Heart right ventricle (tissue), 16 donors: ENCODE measurements at regions not wholly inside any gene's neighbourhood (a gene's known extent, or its start where the extent isn't known, plus 50 kb on each side); places are given as distances from the start of the nearest gene placed in this dataset.

ENCODE experiments used
- ATAC-seq, 8 donors: fragments of 200-7000 bp; cut with Tn5 transposase; one replicate each; pipeline ENCODE4 v1.9.1; 2020; ENCODE audit warnings: mild to moderate bottlenecking in 8 of 8, moderate library complexity in 8 of 8, moderate number of reproducible peaks in 1 of 8
- DNase-seq, 2 donors: peaks; one replicate each; pipeline ENCODE4 v3.0.0-alpha.2; 2020
- H3K27ac ChIP-seq, 10 donors: fragments of 200-600 bp; sonication (generic) in 2 of 10; one replicate each; pipeline versions ENCODE4 v1.5.0 to v1.8.0; 2020 to 2022; ENCODE audit warnings: mild to moderate bottlenecking in 3 of 10
- H3K27me3 ChIP-seq, 7 donors: fragments of 200-600 bp; one replicate each; pipeline ENCODE4 v1.8.0; 2021 to 2022; ENCODE audit warnings: mild to moderate bottlenecking in 2 of 7
- H3K36me3 ChIP-seq, 9 donors: fragments of 200-600 bp; sonication (generic) in 1 of 9; one replicate each; pipeline versions ENCODE4 v1.5.0 to v1.8.0; 2020 to 2022; ENCODE audit warnings: mild to moderate bottlenecking in 2 of 9
- H3K4me1 ChIP-seq, 9 donors: fragments of 200-600 bp; sonication (generic) in 1 of 9; one replicate each; pipeline versions ENCODE4 v1.5.0 to v1.8.0; 2020 to 2022; ENCODE audit warnings: mild to moderate bottlenecking in 4 of 9
- H3K4me3 ChIP-seq, 10 donors: fragments of 200-600 bp; sonication (generic) in 2 of 10; one replicate each; pipeline versions ENCODE4 v1.5.0 to v1.8.0; 2020 to 2022; ENCODE audit warnings: mild to moderate bottlenecking in 7 of 10, moderate library complexity in 2 of 10
- H3K9me3 ChIP-seq, 11 donors: fragments of 200-600 bp in 10 of 11; sonication (generic) in 2 of 11; one replicate each; pipeline versions ENCODE4 v1.5.0 to v1.8.0; 2013 to 2022; ENCODE audit warnings: mild to moderate bottlenecking in 2 of 11, control low read depth in 1 of 11, moderate library complexity in 1 of 11
- WGBS, 2 donors: extraction: QIAGEN DNeasy Blood & Tissue Kit; methylation state at CpG; one replicate each; pipeline ENCODE4 v1.1.7; 2013; ENCODE audit warnings: inconsistent platforms in 1 of 2; 5-methylcytosine and 5-hydroxymethylcytosine counted together
- intact Hi-C, 10 donors: fragments of 100-400 bp; cut with DNase I; formaldehyde crosslinking; loops; one replicate each; pipeline versions ENCODE4 v1.11.1 to v1.14.2; 2022
- TF ChIP-seq, protein P1 (sequence below), 9 donors: fragments of 200-600 bp; sonication (generic) in 2 of 9; IDR thresholded peaks; one replicate each; pipeline versions ENCODE4 v1.5.0 to v1.8.0; 2021 to 2022; ENCODE audit warnings: antibody characterized with exemption in 9 of 9, mild to moderate bottlenecking in 5 of 9, moderate library complexity in 1 of 9
- donor health status: Arrhythmogenic right ventricular cardiomyopathy.
- donor health status: ischemic (EF 13 %, LVEDD 7.1; RV severe dilation, severe dysfunction).
- donor health status: healthy with polysubstance abuse.
- donor health status: DM: no; HTN: yes; CAD: no.
- donor health status: DM: no; HTN: no; CAD: no.
- donor health status: ischemic (EF 25% LVEDD 6.9; RV normal size, moderate dysfunction).
- donor health status: ischemic (EF 25% LVEDD 5.7; RV mildly dilated, moderate dysfunction).
- donor health status: healthy.
- donor health status: DM: yes; HTN: yes; CAD: no.
- donor health status: Ischemic cardiomyopathy.
- donor health status: ischemic (EF 35%, LVEDD 5.7; RV mildly dilated, moderate dysfunction).
- donor health status: nonischemic (EF 11% LVEDD 7.7; RV severe dilation, severe dysfunction).
- donor health status: DM: yes; HTN: yes; CAD: no.
- donor health status: PGD.
- donor health status: ischemic (EF 29% LVEDD 5.4; RV normal size, mild dysfunction).
- donor health status: nonischemic (EF 23%, LVEDD 6.1; RV moderate dilation, normal function).

GRCh38 chr22:47580121-47580520 is 817.7 kb downstream of the TBC1D22A start:
- intact Hi-C loops, result no loop called here

GRCh38 chr22:47576908-47577307 is 814.5 kb downstream of the TBC1D22A start:
- no peak overlapping the region for H3K27ac ChIP-seq
- 85 to 88% methylated on average over 3 of the region's 3 CpGs for WGBS, 2 donors
- peaks cover 0 to 8% (median 0%) of the 10 kb centered on the region in 11 donors for H3K9me3 ChIP-seq
- ATAC-seq, result no peak
- no peaks in the 10 kb centered on the region for H3K36me3 ChIP-seq
- H3K4me1 ChIP-seq, result no peaks in the 10 kb centered on the region
- TF ChIP-seq, protein P1, sequence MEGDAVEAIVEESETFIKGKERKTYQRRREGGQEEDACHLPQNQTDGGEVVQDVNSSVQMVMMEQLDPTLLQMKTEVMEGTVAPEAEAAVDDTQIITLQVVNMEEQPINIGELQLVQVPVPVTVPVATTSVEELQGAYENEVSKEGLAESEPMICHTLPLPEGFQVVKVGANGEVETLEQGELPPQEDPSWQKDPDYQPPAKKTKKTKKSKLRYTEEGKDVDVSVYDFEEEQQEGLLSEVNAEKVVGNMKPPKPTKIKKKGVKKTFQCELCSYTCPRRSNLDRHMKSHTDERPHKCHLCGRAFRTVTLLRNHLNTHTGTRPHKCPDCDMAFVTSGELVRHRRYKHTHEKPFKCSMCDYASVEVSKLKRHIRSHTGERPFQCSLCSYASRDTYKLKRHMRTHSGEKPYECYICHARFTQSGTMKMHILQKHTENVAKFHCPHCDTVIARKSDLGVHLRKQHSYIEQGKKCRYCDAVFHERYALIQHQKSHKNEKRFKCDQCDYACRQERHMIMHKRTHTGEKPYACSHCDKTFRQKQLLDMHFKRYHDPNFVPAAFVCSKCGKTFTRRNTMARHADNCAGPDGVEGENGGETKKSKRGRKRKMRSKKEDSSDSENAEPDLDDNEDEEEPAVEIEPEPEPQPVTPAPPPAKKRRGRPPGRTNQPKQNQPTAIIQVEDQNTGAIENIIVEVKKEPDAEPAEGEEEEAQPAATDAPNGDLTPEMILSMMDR (IDR thresholded peaks at IDR 0.05), result no peak
- intact Hi-C loops, result no loop called here
- DNase-seq, result no peak
- H3K27me3 ChIP-seq, result peaks cover 0 to 24% (median 7%) of the 10 kb centered on the region in 7 donors
- H3K4me3 ChIP-seq, result no peak overlapping the region

More at GRCh38 chr22:47580121-47580520, 817.7 kb downstream of the TBC1D22A start:
- Histone ChIP-seq H3K4me3 (no peak overlapping the region), H3K4me1 (no peaks in the 10 kb centered on the region), H3K27me3 (peaks cover 0 to 16% (median 3%) of the 10 kb centered on the region in 7 donors), H3K36me3 (no peaks in the 10 kb centered on the region), H3K9me3 (peaks cover 0 to 34% (median 10%) of the 10 kb centered on the region in 11 donors), H3K27ac (no peak overlapping the region)
- DNase-seq, result no peak
- no peak for ATAC-seq
- TF ChIP-seq, protein P1 (IDR thresholded peaks at IDR 0.05), result peak in 3 of 9 donors; percentile 19 to 23 (median 20)

GRCh38 chr22:47575291-47575690 is 812.8 kb downstream of the TBC1D22A start:
- no peaks in the 10 kb centered on the region for H3K36me3 ChIP-seq
- TF ChIP-seq, protein P1 (IDR thresholded peaks at IDR 0.05), result no peak
- intact Hi-C loops, result no loop called here

DNA sequence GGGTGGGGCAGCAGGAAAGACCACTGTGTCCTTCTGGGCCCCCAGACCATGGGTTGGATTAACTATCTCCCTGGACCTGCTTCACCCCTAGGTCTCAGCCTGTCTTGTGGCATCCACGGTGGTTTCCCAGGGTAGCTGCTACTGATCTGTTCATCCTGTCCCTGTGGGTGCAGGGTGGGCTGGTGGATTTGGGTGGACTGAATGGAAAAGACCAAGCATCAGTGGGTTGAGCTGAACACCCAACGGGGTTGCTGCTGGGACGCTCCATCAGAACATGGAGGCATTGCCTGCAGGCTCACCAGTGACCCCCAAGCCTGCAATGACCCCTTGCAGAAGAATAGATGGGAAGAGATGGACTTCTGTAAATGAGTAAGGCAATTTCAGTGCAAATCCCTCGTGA is 812.1 kb downstream of the TBC1D22A start:
- Histone ChIP-seq H3K4me3 (no peak overlapping the region), H3K27me3 (peaks cover 0 to 24% (median 7%) of the 10 kb centered on the region in 7 donors), H3K4me1 (no peaks in the 10 kb centered on the region), H3K36me3 (no peaks in the 10 kb centered on the region), H3K27ac (no peak overlapping the region), H3K9me3 (no peaks in the 10 kb centered on the region)
- intact Hi-C loops, result no loop called here
- DNase-seq (no peak), ATAC-seq (no peak)
- TF ChIP-seq, protein P1 (IDR thresholded peaks at IDR 0.05), result no peak
- WGBS, 2 donors, result 81 to 84% methylated on average over 4 of the region's 4 CpGs

More at GRCh38 chr22:47575291-47575690, 812.8 kb downstream of the TBC1D22A start:
- DNase-seq (no peak), ATAC-seq (no peak)
- no peaks in the 10 kb centered on the region for H3K4me1 ChIP-seq
- 82% methylated on average over 11 of the region's 11 CpGs for WGBS, 2 donors
- H3K27me3 ChIP-seq, result peaks cover 0 to 24% (median 7%) of the 10 kb centered on the region in 7 donors
- H3K4me3 ChIP-seq, result no peak overlapping the region
- H3K9me3 ChIP-seq, result no peaks in the 10 kb centered on the region
- no peak overlapping the region for H3K27ac ChIP-seq
